IMR-90 (cell line): ENCODE measurements at regions not wholly inside any gene's neighbourhood (a gene's known extent, or its start where the extent isn't known, plus 50 kb on each side); places are given as distances from the start of the nearest gene placed in this dataset.

Experiments used
- ATAC-seq: fragments of 200-7000 bp; cut with Tn5 transposase; 2 replicates; pipeline ENCODE4 v1.9.1; 2020; ENCODE audit warnings: low read depth, mild to moderate bottlenecking, moderate library complexity
- BruUV-seq: library from RNA; stranded (reverse); fragments of 400-500 nt; replicated peaks from 2 replicates; lab custom pipeline; 2021; lab: Mats Ljungman, UMichigan
- CTCF ChIA-PET: fragments of 300-600 bp; formaldehyde crosslinking; extraction: SDS; loops from one replicate; lab custom pipeline; 2021; ENCODE audit warnings: antibody characterized with exemption; lab: Yijun Ruan, JAX
- POLR2A ChIA-PET: fragments of 300-600 bp; sonication (Branson Sonifier 250); formaldehyde crosslinking; loops from one replicate; lab custom pipeline; 2022; ENCODE audit warnings: antibody characterized with exemption; ENCODE audit not compliant: unreplicated experiment; lab: Charles Lee
- DNase-seq: peaks from one replicate; pipeline ENCODE4 v3.0.0; 2013
- H2AFZ ChIP-seq: replicated peaks from 2 replicates; pipeline ENCODE3; 2013; ENCODE audit warnings: low read length, mild to moderate bottlenecking; ENCODE audit not compliant: poor library complexity
- H2AK5ac ChIP-seq: 2 replicates; pipeline ENCODE4 v1.6.1; 2013; ENCODE audit warnings: low read depth, low read length, inconsistent platforms
- H2AK9ac ChIP-seq: replicated peaks from 2 replicates; pipeline ENCODE3; 2013; ENCODE audit warnings: mild to moderate bottlenecking, low read depth, low read length, moderate library complexity; ENCODE audit not compliant: poor library complexity
- H2BK120ac ChIP-seq: 2 replicates; pipeline ENCODE4 v1.6.1; 2013; ENCODE audit warnings: low read depth, low read length, inconsistent platforms
- H2BK15ac ChIP-seq: 3 replicates; pipeline ENCODE4 v1.6.1; 2013; ENCODE audit warnings: low read depth, low read length, inconsistent platforms
- H2BK20ac ChIP-seq: 2 replicates; pipeline ENCODE4 v1.6.1; 2013; ENCODE audit warnings: low read depth, mild to moderate bottlenecking, inconsistent platforms, low read length, moderate library complexity
- H2BK5ac ChIP-seq: 2 replicates; pipeline ENCODE4 v1.6.1; 2013; ENCODE audit warnings: mild to moderate bottlenecking, low read depth, low read length, inconsistent platforms; ENCODE audit not compliant: poor library complexity, severe bottlenecking
- H3K14ac ChIP-seq: replicated peaks from 2 replicates; pipeline ENCODE4 v1.6.1; 2013; ENCODE audit warnings: low read depth, low read length, inconsistent platforms
- H3K18ac ChIP-seq: 2 replicates; pipeline ENCODE4 v1.6.1; 2013; ENCODE audit warnings: low read depth, low read length, control low read depth
- H3K23ac ChIP-seq: 2 replicates; pipeline ENCODE4 v1.6.1; 2013; ENCODE audit warnings: low read depth, low read length, inconsistent platforms
- H3K27ac ChIP-seq: 2 replicates; pipeline ENCODE4 v1.5.1; 2013; ENCODE audit warnings: mild to moderate bottlenecking, control low read depth, low read length; ENCODE audit not compliant: insufficient read depth
- H3K27me3 ChIP-seq: 2 replicates; pipeline ENCODE4 v1.6.1; 2013; ENCODE audit warnings: low read length; ENCODE audit not compliant: control insufficient read depth, insufficient read depth
- H3K36me3 ChIP-seq: 2 replicates; pipeline ENCODE4 v1.6.1; 2013; ENCODE audit warnings: low read length, mixed read lengths; ENCODE audit not compliant: control insufficient read depth, insufficient read depth
- H3K4ac ChIP-seq: 2 replicates; pipeline ENCODE4 v1.6.1; 2013; ENCODE audit warnings: low read depth, low read length, inconsistent platforms
- H3K4me1 ChIP-seq: 2 replicates; pipeline ENCODE4 v1.6.1; 2013; ENCODE audit warnings: low read length, mixed read lengths; ENCODE audit not compliant: control insufficient read depth, insufficient read depth
- H3K4me2 ChIP-seq: 2 replicates; pipeline ENCODE4 v1.6.1; 2013; ENCODE audit warnings: low read depth, mild to moderate bottlenecking, control low read depth, low read length, moderate library complexity
- H3K4me3 ChIP-seq: 2 replicates; pipeline ENCODE4 v1.5.1; 2013; ENCODE audit warnings: low read depth, mild to moderate bottlenecking, control low read depth, low read length, moderate library complexity; ENCODE audit not compliant: insufficient read depth
- H3K56ac ChIP-seq: 2 replicates; pipeline ENCODE4 v1.6.1; 2013; ENCODE audit warnings: low read length, inconsistent platforms; ENCODE audit not compliant: insufficient read depth; ENCODE audit errors: extremely low read depth
- H3K79me1 ChIP-seq, 2 experiments: 2 replicates each; pipeline ENCODE4 v1.6.1; 2013; ENCODE audit warnings: low read length in 2 of 2, inconsistent platforms in 1 of 2, low read depth in 1 of 2
- H3K9ac ChIP-seq: 2 replicates; pipeline ENCODE4 v1.6.1; 2013; ENCODE audit warnings: low read depth, low read length, control low read depth
- H3K9me1 ChIP-seq: 2 replicates; pipeline ENCODE4 v1.6.1; 2013; ENCODE audit warnings: low read length, inconsistent platforms; ENCODE audit not compliant: insufficient read depth
- H3K9me3 ChIP-seq: 2 replicates; pipeline ENCODE4 v1.6.1; 2013; ENCODE audit warnings: low read length; ENCODE audit not compliant: control insufficient read depth, insufficient read depth
- H4K20me1 ChIP-seq: 2 replicates; pipeline ENCODE4 v1.6.1; 2013; ENCODE audit warnings: low read length, inconsistent platforms; ENCODE audit not compliant: insufficient read depth
- H4K5ac ChIP-seq: 2 replicates; pipeline ENCODE4 v1.6.1; 2013; ENCODE audit warnings: mild to moderate bottlenecking, low read depth, low read length, control low read depth
- H4K8ac ChIP-seq, 2 experiments: 2 replicates each; pipeline ENCODE4 v1.6.1; 2013; ENCODE audit warnings: low read depth in 2 of 2, low read length in 2 of 2, control low read depth in 1 of 2, inconsistent platforms in 1 of 2
- H4K91ac ChIP-seq: 2 replicates; pipeline ENCODE4 v1.6.1; 2013; ENCODE audit warnings: low read depth, low read length, inconsistent platforms; ENCODE audit not compliant: insufficient read depth
- CEBPB ChIP-seq: IDR thresholded peaks from 2 replicates; pipeline ENCODE4 v1.6.1; 2012; ENCODE audit warnings: low read depth, low read length, improper control_type of control experiment
- CHD1 ChIP-seq: IDR thresholded peaks from 2 replicates; pipeline ENCODE4 v1.6.1; 2012; ENCODE audit warnings: low read depth, low read length, improper control_type of control experiment
- CTCF ChIP-seq: conservative IDR thresholded peaks from 2 replicates; pipeline ENCODE4 v1.5.1; 2012; ENCODE audit warnings: mild to moderate bottlenecking, low read depth, low read length, improper control_type of control experiment
- ELK1 ChIP-seq: fragments of 150-350 bp; IDR thresholded peaks from 2 replicates; pipeline ENCODE4 v1.6.1; 2016; ENCODE audit warnings: low read depth, mild to moderate bottlenecking, low read length, moderate library complexity, borderline replicate concordance
- FOS ChIP-seq: fragments of 150-350 bp; IDR thresholded peaks from 2 replicates; pipeline ENCODE4 v1.6.1; 2016; ENCODE audit warnings: low read depth, low read length
- MAFK ChIP-seq: IDR thresholded peaks from 2 replicates; pipeline ENCODE4 v1.6.1; 2012; ENCODE audit warnings: low read depth, low read length, improper control_type of control experiment
- MAZ ChIP-seq: IDR thresholded peaks from 2 replicates; pipeline ENCODE4 v1.6.1; 2012; ENCODE audit warnings: low read depth, mild to moderate bottlenecking, low read length, improper control_type of control experiment, moderate library complexity, borderline replicate concordance
- MXI1 ChIP-seq: IDR thresholded peaks from 2 replicates; pipeline ENCODE4 v1.6.1; 2012; ENCODE audit warnings: low read depth, mild to moderate bottlenecking, low read length, moderate library complexity, borderline replicate concordance
- POLR2A ChIP-seq: IDR thresholded peaks from 2 replicates; pipeline ENCODE4 v1.6.1; 2012; ENCODE audit warnings: mild to moderate bottlenecking, low read depth, low read length
- RAD21 ChIP-seq: IDR thresholded peaks from 2 replicates; pipeline ENCODE4 v1.6.1; 2012; ENCODE audit warnings: low read length, improper control_type of control experiment
- RCOR1 ChIP-seq: IDR thresholded peaks from 2 replicates; pipeline ENCODE4 v1.6.1; 2012; ENCODE audit warnings: mild to moderate bottlenecking, low read length, improper control_type of control experiment; ENCODE audit not compliant: insufficient replicate concordance
- SMC3 ChIP-seq: fragments of 150-350 bp; IDR thresholded peaks from 2 replicates; pipeline ENCODE4 v1.6.1; 2016; ENCODE audit warnings: low read depth, mild to moderate bottlenecking, antibody characterized with exemption, low read length, moderate library complexity
- WGBS, 2 experiments: methylation state at CpG; one replicate each; pipeline versions ENCODE4 v1.1.5 to v1.1.7; 2013; ENCODE audit warnings: missing lambda C conversion rate in 2 of 2; ENCODE audit not compliant: insufficient read length in 1 of 2; ENCODE audit errors: extremely low coverage in 2 of 2; 5-methylcytosine and 5-hydroxymethylcytosine counted together
- dilution Hi-C: fragments of 300-500 bp; cut with HindIII; formaldehyde crosslinking; loops from one replicate; pipeline ENCODE4 v1.14.3; 2018; ENCODE audit warnings: low sequenced_read_pairs; ENCODE audit not compliant: unreplicated experiment
- in situ Hi-C: fragments of 300-500 bp; cut with MboI; formaldehyde crosslinking; loops from 3 replicates; pipeline ENCODE4 v1.14.3; 2019; ENCODE audit warnings: low sequenced_read_pairs, inconsistent platforms, mixed read lengths
- intact Hi-C: fragments of 100-400 bp; cut with micrococcal nuclease; formaldehyde crosslinking; loops from 2 replicates; pipeline ENCODE4 v1.10.0; 2022
- TF ChIP-seq, protein P1 (sequence below): fragments of 150-350 bp; IDR thresholded peaks from 2 replicates; pipeline ENCODE4 v1.6.1; 2017; ENCODE audit warnings: mild to moderate bottlenecking, antibody characterized with exemption, low read length, low read depth

GRCh38 chr17:72452286-72453173, 331.7 kb downstream of the SOX9 start:
- TF ChIP-seq MXI1 (no peak), POLR2A (no peak), SMC3 (no peak), ELK1 (no peak), CHD1 (no peak), RAD21 (no peak), MAFK (no peak), CEBPB (no peak), CTCF (no peak), MAZ (no peak), FOS (no peak), RCOR1 (no peak)
- TF ChIP-seq, protein P1, sequence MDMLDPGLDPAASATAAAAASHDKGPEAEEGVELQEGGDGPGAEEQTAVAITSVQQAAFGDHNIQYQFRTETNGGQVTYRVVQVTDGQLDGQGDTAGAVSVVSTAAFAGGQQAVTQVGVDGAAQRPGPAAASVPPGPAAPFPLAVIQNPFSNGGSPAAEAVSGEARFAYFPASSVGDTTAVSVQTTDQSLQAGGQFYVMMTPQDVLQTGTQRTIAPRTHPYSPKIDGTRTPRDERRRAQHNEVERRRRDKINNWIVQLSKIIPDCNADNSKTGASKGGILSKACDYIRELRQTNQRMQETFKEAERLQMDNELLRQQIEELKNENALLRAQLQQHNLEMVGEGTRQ, result no peak
- ChIA-PET CTCF (no interaction called here), POLR2A (no interaction called here)
- Histone ChIP-seq H3K79me1 (peaks cover 30 to 41% of the 10 kb centered on the region in 2 experiments), H3K36me3 (no peaks in the 10 kb centered on the region), H4K8ac (no peak overlapping the region), H3K14ac (no peak overlapping the region), H3K9me3 (no peaks in the 10 kb centered on the region; the same call in 1 of the 2 replicates), H3K27me3 (no peaks in the 10 kb centered on the region), H2AFZ (no peak overlapping the region), H3K4ac (no peak overlapping the region), H3K4me2 (no peak overlapping the region), H2BK120ac (no peak overlapping the region), H4K20me1 (no peaks in the 10 kb centered on the region), H3K9me1 (0 out of 2 replicates have a peak, but pooled peaks cover 8% of the 10 kb centered on the region), H2BK15ac (no peak overlapping the region), H3K18ac (no peak overlapping the region), H2BK5ac (no peak overlapping the region), H3K4me3 (no peak overlapping the region), H2AK9ac (no peak overlapping the region), H3K56ac (no peak overlapping the region), H2AK5ac (no peak overlapping the region), H2BK20ac (no peak overlapping the region), H3K27ac (no peak overlapping the region), H4K5ac (no peak overlapping the region), H3K9ac (no peak overlapping the region), H4K91ac (no peak overlapping the region), H3K23ac (no peak overlapping the region), H3K4me1 (peaks cover 2% of the 10 kb centered on the region)
- intact Hi-C loops, result no loop called here
- no TSS peak for BruUV-seq
- no peak for DNase-seq
- WGBS, 2 experiments, result 61% methylated on average over 2 of the region's 5 CpGs; no CpG with 5 or more reads in 1 of the 2 experiments
- in situ Hi-C loops, result no loop called here
- dilution Hi-C loops, result no loop called here
- ATAC-seq, result no peak
